ENCODE measurements at regions not wholly inside any gene's neighbourhood (a gene's known extent, or its start where the extent isn't known, plus 50 kb on each side); places are given as distances from the start of the nearest gene placed in this dataset.

DNA sequence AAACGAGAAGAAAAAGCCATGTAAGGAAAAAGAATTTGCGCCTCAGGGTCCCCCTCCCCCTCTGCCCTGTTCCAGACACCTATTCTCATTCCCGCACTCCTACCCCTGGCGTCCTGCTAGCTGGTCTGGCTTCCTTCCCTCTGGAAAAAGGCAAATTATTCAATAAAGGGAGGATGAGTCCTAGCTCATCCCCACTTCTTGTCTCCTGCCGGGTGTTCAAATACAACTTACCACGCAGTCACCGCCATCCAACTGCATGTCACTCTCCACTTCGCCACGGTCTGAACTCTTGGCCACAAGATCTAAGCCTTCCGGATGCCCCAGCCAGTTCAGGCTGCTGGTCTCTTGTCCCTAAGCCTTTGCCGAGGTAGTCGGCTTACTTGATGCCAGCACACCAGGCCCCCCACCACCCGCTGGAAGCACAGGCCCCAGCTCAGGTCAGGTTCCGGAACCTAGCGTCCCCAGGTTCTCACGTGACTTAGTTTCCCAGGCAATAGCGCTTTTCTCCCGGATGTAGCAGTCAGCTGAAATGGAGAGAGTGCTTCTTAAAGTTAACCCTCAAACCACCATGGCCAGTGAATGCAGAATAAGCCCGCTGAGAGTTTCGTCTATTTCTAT lies 209.6 kb upstream of the SPIN4 start:
- TF ChIP-seq, protein P1, sequence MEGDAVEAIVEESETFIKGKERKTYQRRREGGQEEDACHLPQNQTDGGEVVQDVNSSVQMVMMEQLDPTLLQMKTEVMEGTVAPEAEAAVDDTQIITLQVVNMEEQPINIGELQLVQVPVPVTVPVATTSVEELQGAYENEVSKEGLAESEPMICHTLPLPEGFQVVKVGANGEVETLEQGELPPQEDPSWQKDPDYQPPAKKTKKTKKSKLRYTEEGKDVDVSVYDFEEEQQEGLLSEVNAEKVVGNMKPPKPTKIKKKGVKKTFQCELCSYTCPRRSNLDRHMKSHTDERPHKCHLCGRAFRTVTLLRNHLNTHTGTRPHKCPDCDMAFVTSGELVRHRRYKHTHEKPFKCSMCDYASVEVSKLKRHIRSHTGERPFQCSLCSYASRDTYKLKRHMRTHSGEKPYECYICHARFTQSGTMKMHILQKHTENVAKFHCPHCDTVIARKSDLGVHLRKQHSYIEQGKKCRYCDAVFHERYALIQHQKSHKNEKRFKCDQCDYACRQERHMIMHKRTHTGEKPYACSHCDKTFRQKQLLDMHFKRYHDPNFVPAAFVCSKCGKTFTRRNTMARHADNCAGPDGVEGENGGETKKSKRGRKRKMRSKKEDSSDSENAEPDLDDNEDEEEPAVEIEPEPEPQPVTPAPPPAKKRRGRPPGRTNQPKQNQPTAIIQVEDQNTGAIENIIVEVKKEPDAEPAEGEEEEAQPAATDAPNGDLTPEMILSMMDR (IDR thresholded peaks at IDR 0.05; ENCODE audit: low read depth, low read length, missing input control) = no peak
- TF ChIP-seq TAF1 (conservative IDR thresholded peaks at IDR 0.05) = peak; percentile 33
- no peak for TF ChIP-seq SP1 (IDR thresholded peaks at IDR 0.05)
- TF ChIP-seq, protein P2, sequence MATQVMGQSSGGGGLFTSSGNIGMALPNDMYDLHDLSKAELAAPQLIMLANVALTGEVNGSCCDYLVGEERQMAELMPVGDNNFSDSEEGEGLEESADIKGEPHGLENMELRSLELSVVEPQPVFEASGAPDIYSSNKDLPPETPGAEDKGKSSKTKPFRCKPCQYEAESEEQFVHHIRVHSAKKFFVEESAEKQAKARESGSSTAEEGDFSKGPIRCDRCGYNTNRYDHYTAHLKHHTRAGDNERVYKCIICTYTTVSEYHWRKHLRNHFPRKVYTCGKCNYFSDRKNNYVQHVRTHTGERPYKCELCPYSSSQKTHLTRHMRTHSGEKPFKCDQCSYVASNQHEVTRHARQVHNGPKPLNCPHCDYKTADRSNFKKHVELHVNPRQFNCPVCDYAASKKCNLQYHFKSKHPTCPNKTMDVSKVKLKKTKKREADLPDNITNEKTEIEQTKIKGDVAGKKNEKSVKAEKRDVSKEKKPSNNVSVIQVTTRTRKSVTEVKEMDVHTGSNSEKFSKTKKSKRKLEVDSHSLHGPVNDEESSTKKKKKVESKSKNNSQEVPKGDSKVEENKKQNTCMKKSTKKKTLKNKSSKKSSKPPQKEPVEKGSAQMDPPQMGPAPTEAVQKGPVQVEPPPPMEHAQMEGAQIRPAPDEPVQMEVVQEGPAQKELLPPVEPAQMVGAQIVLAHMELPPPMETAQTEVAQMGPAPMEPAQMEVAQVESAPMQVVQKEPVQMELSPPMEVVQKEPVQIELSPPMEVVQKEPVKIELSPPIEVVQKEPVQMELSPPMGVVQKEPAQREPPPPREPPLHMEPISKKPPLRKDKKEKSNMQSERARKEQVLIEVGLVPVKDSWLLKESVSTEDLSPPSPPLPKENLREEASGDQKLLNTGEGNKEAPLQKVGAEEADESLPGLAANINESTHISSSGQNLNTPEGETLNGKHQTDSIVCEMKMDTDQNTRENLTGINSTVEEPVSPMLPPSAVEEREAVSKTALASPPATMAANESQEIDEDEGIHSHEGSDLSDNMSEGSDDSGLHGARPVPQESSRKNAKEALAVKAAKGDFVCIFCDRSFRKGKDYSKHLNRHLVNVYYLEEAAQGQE (IDR thresholded peaks at IDR 0.05) = no peak
- peak in 1 of 2 donors; percentile 13 for TF ChIP-seq EGR1 (IDR thresholded peaks at IDR 0.05; ENCODE audit: low read depth in 2 of 2)
- TF ChIP-seq FOXA1 (IDR thresholded peaks at IDR 0.05) = no peak
- peak in 1 of 2 donors; percentile 27 for TF ChIP-seq RAD21 (IDR thresholded peaks at IDR 0.05)
- TF ChIP-seq, protein P3, sequence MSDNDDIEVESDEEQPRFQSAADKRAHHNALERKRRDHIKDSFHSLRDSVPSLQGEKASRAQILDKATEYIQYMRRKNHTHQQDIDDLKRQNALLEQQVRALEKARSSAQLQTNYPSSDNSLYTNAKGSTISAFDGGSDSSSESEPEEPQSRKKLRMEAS (IDR thresholded peaks at IDR 0.05) = no peak

All from liver (tissue), 3 donors.